ENCODE measurements at regions not wholly inside any gene's neighbourhood (a gene's known extent, or its start where the extent isn't known, plus 50 kb on each side); places are given as distances from the start of the nearest gene placed in this dataset.

DNA sequence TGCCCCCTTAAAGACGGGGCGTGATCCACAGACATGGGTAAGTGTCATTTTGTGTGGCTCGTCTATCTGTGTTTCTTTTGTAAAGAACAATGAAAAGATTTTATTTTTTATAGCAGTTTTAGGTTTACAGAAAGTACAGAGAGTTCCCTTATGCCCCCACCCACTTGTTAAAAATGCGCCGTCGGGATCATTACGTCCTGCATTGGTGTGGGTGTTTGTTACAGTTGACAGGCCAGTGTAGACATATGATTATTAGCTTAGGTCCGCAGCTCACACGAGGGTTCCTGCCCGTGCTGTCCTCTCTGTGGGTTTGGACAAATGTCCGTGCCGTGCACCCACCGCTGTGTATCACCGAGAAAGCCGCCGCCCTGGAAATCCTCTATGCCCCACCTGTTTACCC is 50.5 kb downstream of the RGS12 start:
- TF ChIP-seq, protein P1, sequence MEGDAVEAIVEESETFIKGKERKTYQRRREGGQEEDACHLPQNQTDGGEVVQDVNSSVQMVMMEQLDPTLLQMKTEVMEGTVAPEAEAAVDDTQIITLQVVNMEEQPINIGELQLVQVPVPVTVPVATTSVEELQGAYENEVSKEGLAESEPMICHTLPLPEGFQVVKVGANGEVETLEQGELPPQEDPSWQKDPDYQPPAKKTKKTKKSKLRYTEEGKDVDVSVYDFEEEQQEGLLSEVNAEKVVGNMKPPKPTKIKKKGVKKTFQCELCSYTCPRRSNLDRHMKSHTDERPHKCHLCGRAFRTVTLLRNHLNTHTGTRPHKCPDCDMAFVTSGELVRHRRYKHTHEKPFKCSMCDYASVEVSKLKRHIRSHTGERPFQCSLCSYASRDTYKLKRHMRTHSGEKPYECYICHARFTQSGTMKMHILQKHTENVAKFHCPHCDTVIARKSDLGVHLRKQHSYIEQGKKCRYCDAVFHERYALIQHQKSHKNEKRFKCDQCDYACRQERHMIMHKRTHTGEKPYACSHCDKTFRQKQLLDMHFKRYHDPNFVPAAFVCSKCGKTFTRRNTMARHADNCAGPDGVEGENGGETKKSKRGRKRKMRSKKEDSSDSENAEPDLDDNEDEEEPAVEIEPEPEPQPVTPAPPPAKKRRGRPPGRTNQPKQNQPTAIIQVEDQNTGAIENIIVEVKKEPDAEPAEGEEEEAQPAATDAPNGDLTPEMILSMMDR (IDR thresholded peaks at IDR 0.05) = no peak
- TF ChIP-seq ZFX (IDR thresholded peaks at IDR 0.05; ENCODE audit: borderline replicate concordance) = no peak
- no peak overlapping the region for H3K27ac ChIP-seq

- H3K27ac ChIP-seq = no peak overlapping the region
- TF ChIP-seq, protein P1 (IDR thresholded peaks at IDR 0.05) = no peak
- TF ChIP-seq ZFX (IDR thresholded peaks at IDR 0.05; ENCODE audit: borderline replicate concordance) = no peak
These were observed 51.3 kb downstream of the RGS12 start for GRCh38 chr4:3344104-3344503.

GRCh38 chr4:3344596-3344995 is 51.8 kb downstream of the RGS12 start:
- no peak overlapping the region for H3K27ac ChIP-seq

GRCh38 chr4:3345384-3345783 is 52.6 kb downstream of the RGS12 start:
- no peak for TF ChIP-seq ZFX (IDR thresholded peaks at IDR 0.05; ENCODE audit: borderline replicate concordance)
- TF ChIP-seq, protein P1 (IDR thresholded peaks at IDR 0.05) = no peak
- H3K27ac ChIP-seq = no peak overlapping the region

More at GRCh38 chr4:3344596-3344995, 51.8 kb downstream of the RGS12 start:
- no peak for TF ChIP-seq ZFX (IDR thresholded peaks at IDR 0.05; ENCODE audit: borderline replicate concordance)
- TF ChIP-seq, protein P1 (IDR thresholded peaks at IDR 0.05) = no peak

DNA sequence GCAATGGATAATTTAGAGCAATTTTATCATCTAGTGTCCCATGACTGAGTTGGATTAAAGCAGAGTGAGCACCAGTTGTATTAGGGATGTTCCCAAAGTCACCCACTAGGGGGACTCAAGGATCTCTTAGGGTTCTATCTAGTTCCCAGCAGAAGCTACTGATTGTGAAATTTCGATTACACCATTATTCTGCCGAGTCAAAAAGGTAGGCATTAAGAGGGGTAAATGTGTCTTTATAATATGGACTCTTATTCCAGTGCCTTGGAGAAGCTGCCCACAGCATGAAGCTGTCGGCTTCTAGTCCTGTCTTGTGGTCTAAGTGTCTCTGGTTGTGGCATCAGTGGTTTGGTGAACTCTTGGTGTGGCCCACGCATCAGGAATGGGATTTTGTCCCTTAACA is 53.3 kb downstream of the RGS12 start:
- H3K27ac ChIP-seq = no peak overlapping the region
- TF ChIP-seq, protein P1 (IDR thresholded peaks at IDR 0.05) = peak; percentile 85
- no peak for TF ChIP-seq ZFX (IDR thresholded peaks at IDR 0.05; ENCODE audit: borderline replicate concordance)

GRCh38 chr4:3347871-3348270 is 55.0 kb downstream of the RGS12 start:
- H3K27ac ChIP-seq = no peak overlapping the region
- no peak for TF ChIP-seq ZFX (IDR thresholded peaks at IDR 0.05; ENCODE audit: borderline replicate concordance)
- TF ChIP-seq, protein P1 (IDR thresholded peaks at IDR 0.05) = no peak

DNA sequence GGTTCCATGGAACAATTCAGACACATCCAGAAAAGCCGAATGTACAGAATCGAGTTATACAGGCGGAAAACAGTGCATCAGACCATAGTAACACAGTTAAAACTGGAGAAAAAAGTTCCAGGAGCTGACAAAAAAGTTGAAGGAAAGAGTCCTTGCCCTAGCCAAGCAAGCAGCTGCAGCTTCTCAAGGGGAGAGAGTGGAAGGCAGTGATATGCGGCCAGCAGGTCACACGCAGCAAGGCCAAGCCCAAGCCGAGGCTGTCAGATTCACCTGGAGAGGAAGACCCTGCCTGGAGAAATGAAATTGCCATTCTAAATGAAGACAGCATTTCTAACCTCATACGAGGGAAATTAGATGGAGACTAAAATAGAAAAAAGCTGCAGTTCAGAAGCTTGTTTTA is 55.8 kb downstream of the RGS12 start:
- TF ChIP-seq, protein P1 (IDR thresholded peaks at IDR 0.05) = no peak
- no peak for TF ChIP-seq ZFX (IDR thresholded peaks at IDR 0.05; ENCODE audit: borderline replicate concordance)
- no peak overlapping the region for H3K27ac ChIP-seq

Measured in 22Rv1 (cell line).